Liver (tissue), 7 donors: ENCODE measurements at regions not wholly inside any gene's neighbourhood (a gene's known extent, or its start where the extent isn't known, plus 50 kb on each side); places are given as distances from the start of the nearest gene placed in this dataset.

ENCODE experiments used
- DNase-seq: peaks from one replicate; pipeline ENCODE4 v3.0.0-alpha.2; 2017; ENCODE audit warnings: low spot score
- H3K27ac ChIP-seq, 2 donors: one replicate each; pipeline ENCODE4 v1.7.0; 2013; ENCODE audit warnings: inconsistent platforms in 2 of 2, low read length in 2 of 2, control low read depth in 1 of 2, low read depth in 1 of 2, mild to moderate bottlenecking in 1 of 2
- H3K27me3 ChIP-seq, 4 donors: one replicate each; pipeline versions ENCODE4 v1.6.1 to v1.7.0; 2013; ENCODE audit warnings: low read length in 3 of 4, inconsistent platforms in 1 of 4, mild to moderate bottlenecking in 1 of 4, moderate library complexity in 1 of 4; ENCODE audit not compliant: control insufficient read depth in 4 of 4, insufficient read depth in 4 of 4
- H3K36me3 ChIP-seq, 4 donors: one replicate each; pipeline versions ENCODE4 v1.6.1 to v1.7.0; 2013; ENCODE audit warnings: low read length in 3 of 4, mild to moderate bottlenecking in 3 of 4, low read depth in 1 of 4, moderate library complexity in 1 of 4; ENCODE audit not compliant: control insufficient read depth in 4 of 4, insufficient read depth in 3 of 4
- H3K4me1 ChIP-seq, 4 donors: one replicate each; pipeline versions ENCODE4 v1.6.1 to v1.7.0; 2013; ENCODE audit warnings: low read length in 3 of 4, mild to moderate bottlenecking in 3 of 4, moderate library complexity in 1 of 4; ENCODE audit not compliant: control insufficient read depth in 4 of 4, insufficient read depth in 4 of 4
- H3K4me3 ChIP-seq, 3 donors: one replicate each; pipeline versions ENCODE4 v1.6.1 to v1.7.0; 2013; ENCODE audit warnings: low read length in 3 of 3, control low read depth in 1 of 3, low read depth in 1 of 3, mild to moderate bottlenecking in 1 of 3
- H3K9ac ChIP-seq, 2 donors: one replicate each; pipeline ENCODE4 v1.7.0; 2013; ENCODE audit warnings: low read length in 2 of 2, mild to moderate bottlenecking in 2 of 2, moderate library complexity in 2 of 2, control low read depth in 1 of 2, low read depth in 1 of 2
- H3K9me3 ChIP-seq, 4 donors: one replicate each; pipeline versions ENCODE4 v1.6.1 to v1.7.0; 2013; ENCODE audit warnings: low read length in 3 of 4; ENCODE audit not compliant: control insufficient read depth in 4 of 4
- EGR1 ChIP-seq, 2 donors: IDR thresholded peaks; 2 replicates each; pipeline ENCODE4 v1.6.1; 2016 to 2018; ENCODE audit warnings: antibody characterized with exemption in 2 of 2, low read depth in 2 of 2
- FOXA1 ChIP-seq: IDR thresholded peaks from 2 replicates; pipeline ENCODE4 v1.6.1; 2016; ENCODE audit warnings: antibody characterized with exemption
- FOXA2 ChIP-seq: IDR thresholded peaks from 2 replicates; pipeline ENCODE4 v1.6.1; 2016; ENCODE audit warnings: antibody characterized with exemption
- GABPA ChIP-seq, 2 donors: IDR thresholded peaks in 1 of 2; conservative IDR thresholded peaks in 1 of 2; 2 replicates each; pipeline ENCODE4 v1.6.1; 2016; ENCODE audit warnings: antibody characterized with exemption in 2 of 2, mild to moderate bottlenecking in 1 of 2, moderate library complexity in 1 of 2
- HNF4A ChIP-seq, 2 donors: conservative IDR thresholded peaks; 2 replicates each; pipeline ENCODE4 v1.6.1; 2016; ENCODE audit warnings: antibody characterized with exemption in 2 of 2, mild to moderate bottlenecking in 2 of 2
- HNF4G ChIP-seq: IDR thresholded peaks from 2 replicates; pipeline ENCODE4 v1.6.1; 2016; ENCODE audit warnings: antibody characterized with exemption
- JUND ChIP-seq, 2 donors: IDR thresholded peaks; 2 replicates each; pipeline ENCODE4 v1.6.1; 2016; ENCODE audit warnings: antibody characterized with exemption in 2 of 2
- NR2F2 ChIP-seq: IDR thresholded peaks from 2 replicates; pipeline ENCODE4 v1.6.1; 2016; ENCODE audit warnings: antibody characterized with exemption
- RAD21 ChIP-seq, 2 donors: IDR thresholded peaks; 2 replicates each; pipeline ENCODE4 v1.6.1; 2016; ENCODE audit warnings: antibody characterized with exemption in 2 of 2, mild to moderate bottlenecking in 2 of 2
- RXRA ChIP-seq, 2 donors: IDR thresholded peaks; 2 replicates each; pipeline ENCODE4 v1.6.1; 2017 to 2018; ENCODE audit warnings: antibody characterized with exemption in 2 of 2, mild to moderate bottlenecking in 1 of 2
- SP1 ChIP-seq: IDR thresholded peaks from 2 replicates; pipeline ENCODE4 v1.6.1; 2018; ENCODE audit warnings: antibody characterized with exemption, mild to moderate bottlenecking
- TAF1 ChIP-seq: conservative IDR thresholded peaks from 2 replicates; pipeline ENCODE4 v1.6.1; 2016; ENCODE audit warnings: antibody characterized with exemption, mild to moderate bottlenecking
- YY1 ChIP-seq: IDR thresholded peaks from 2 replicates; pipeline ENCODE4 v1.6.1; 2016; ENCODE audit warnings: antibody characterized with exemption, mild to moderate bottlenecking
- TF ChIP-seq, protein P1 (sequence below): IDR thresholded peaks from 2 replicates; pipeline ENCODE4 v1.6.1; 2016; ENCODE audit warnings: antibody characterized with exemption
- TF ChIP-seq, protein P2 (sequence below): fragments of 150-350 bp; IDR thresholded peaks from 2 replicates; pipeline ENCODE4 v1.5.1; 2017; ENCODE audit warnings: improper control_type of control experiment, low read depth, low read length; ENCODE audit not compliant: missing input control
- TF ChIP-seq, protein P3 (sequence below): IDR thresholded peaks from 2 replicates; pipeline ENCODE4 v1.6.1; 2016; ENCODE audit warnings: antibody characterized with exemption, mild to moderate bottlenecking
- TF ChIP-seq, protein P4 (sequence below): IDR thresholded peaks from 2 replicates; pipeline ENCODE4 v1.6.1; 2016; ENCODE audit warnings: antibody characterized with exemption
- TF ChIP-seq, protein P5 (sequence below): IDR thresholded peaks from 2 replicates; pipeline ENCODE4 v1.6.1; 2016; ENCODE audit warnings: antibody characterized with exemption
- donor health status: healthy.
- donor health status: healthy.
- donor health status: healthy.
- donor health status: healthy.

DNA sequence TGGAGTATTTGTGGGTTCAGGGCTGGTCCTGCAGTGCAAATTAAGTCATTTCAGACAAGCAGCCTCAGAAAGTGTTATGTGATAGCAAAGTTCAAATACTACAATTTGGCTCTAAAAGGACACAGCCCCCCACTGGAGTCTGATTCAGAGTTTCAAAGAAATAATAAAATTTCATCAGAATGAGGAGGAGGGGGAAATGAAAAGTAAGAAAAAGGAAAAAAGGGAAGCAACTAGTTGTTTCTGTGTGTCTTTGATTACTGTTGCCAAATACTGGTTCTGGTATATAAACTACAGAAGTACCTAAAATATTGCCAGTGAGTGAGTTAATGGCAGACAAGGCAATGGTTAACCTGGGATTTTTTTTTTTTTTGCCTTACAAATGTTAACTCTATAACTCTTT lies 773.9 kb downstream of the BCL11A start:
- H3K36me3 ChIP-seq, result no peaks in the 10 kb centered on the region
- H3K4me3 ChIP-seq, result no peak overlapping the region
- H3K9me3 ChIP-seq, result no peaks in the 10 kb centered on the region
- no peak overlapping the region for H3K27ac ChIP-seq
- no peak overlapping the region for H3K9ac ChIP-seq
- H3K27me3 ChIP-seq, result no peaks in the 10 kb centered on the region
- no peak for DNase-seq
- no peaks in the 10 kb centered on the region for H3K4me1 ChIP-seq
- TF ChIP-seq, protein P1, sequence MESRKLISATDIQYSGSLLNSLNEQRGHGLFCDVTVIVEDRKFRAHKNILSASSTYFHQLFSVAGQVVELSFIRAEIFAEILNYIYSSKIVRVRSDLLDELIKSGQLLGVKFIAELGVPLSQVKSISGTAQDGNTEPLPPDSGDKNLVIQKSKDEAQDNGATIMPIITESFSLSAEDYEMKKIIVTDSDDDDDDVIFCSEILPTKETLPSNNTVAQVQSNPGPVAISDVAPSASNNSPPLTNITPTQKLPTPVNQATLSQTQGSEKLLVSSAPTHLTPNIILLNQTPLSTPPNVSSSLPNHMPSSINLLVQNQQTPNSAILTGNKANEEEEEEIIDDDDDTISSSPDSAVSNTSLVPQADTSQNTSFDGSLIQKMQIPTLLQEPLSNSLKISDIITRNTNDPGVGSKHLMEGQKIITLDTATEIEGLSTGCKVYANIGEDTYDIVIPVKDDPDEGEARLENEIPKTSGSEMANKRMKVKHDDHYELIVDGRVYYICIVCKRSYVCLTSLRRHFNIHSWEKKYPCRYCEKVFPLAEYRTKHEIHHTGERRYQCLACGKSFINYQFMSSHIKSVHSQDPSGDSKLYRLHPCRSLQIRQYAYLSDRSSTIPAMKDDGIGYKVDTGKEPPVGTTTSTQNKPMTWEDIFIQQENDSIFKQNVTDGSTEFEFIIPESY, result no peak
- no peak for TF ChIP-seq HNF4G
- no peak for TF ChIP-seq SP1
- no peak for TF ChIP-seq TAF1
- TF ChIP-seq, protein P2, sequence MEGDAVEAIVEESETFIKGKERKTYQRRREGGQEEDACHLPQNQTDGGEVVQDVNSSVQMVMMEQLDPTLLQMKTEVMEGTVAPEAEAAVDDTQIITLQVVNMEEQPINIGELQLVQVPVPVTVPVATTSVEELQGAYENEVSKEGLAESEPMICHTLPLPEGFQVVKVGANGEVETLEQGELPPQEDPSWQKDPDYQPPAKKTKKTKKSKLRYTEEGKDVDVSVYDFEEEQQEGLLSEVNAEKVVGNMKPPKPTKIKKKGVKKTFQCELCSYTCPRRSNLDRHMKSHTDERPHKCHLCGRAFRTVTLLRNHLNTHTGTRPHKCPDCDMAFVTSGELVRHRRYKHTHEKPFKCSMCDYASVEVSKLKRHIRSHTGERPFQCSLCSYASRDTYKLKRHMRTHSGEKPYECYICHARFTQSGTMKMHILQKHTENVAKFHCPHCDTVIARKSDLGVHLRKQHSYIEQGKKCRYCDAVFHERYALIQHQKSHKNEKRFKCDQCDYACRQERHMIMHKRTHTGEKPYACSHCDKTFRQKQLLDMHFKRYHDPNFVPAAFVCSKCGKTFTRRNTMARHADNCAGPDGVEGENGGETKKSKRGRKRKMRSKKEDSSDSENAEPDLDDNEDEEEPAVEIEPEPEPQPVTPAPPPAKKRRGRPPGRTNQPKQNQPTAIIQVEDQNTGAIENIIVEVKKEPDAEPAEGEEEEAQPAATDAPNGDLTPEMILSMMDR, result no peak
- no peak for TF ChIP-seq FOXA2
- no peak for TF ChIP-seq NR2F2
- no peak for TF ChIP-seq JUND (IDR thresholded peaks at IDR 0.05)
- TF ChIP-seq, protein P3, sequence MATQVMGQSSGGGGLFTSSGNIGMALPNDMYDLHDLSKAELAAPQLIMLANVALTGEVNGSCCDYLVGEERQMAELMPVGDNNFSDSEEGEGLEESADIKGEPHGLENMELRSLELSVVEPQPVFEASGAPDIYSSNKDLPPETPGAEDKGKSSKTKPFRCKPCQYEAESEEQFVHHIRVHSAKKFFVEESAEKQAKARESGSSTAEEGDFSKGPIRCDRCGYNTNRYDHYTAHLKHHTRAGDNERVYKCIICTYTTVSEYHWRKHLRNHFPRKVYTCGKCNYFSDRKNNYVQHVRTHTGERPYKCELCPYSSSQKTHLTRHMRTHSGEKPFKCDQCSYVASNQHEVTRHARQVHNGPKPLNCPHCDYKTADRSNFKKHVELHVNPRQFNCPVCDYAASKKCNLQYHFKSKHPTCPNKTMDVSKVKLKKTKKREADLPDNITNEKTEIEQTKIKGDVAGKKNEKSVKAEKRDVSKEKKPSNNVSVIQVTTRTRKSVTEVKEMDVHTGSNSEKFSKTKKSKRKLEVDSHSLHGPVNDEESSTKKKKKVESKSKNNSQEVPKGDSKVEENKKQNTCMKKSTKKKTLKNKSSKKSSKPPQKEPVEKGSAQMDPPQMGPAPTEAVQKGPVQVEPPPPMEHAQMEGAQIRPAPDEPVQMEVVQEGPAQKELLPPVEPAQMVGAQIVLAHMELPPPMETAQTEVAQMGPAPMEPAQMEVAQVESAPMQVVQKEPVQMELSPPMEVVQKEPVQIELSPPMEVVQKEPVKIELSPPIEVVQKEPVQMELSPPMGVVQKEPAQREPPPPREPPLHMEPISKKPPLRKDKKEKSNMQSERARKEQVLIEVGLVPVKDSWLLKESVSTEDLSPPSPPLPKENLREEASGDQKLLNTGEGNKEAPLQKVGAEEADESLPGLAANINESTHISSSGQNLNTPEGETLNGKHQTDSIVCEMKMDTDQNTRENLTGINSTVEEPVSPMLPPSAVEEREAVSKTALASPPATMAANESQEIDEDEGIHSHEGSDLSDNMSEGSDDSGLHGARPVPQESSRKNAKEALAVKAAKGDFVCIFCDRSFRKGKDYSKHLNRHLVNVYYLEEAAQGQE, result no peak
- no peak for TF ChIP-seq EGR1 (IDR thresholded peaks at IDR 0.05; ENCODE audit: low read depth in 2 of 2)
- no peak for TF ChIP-seq YY1
- TF ChIP-seq HNF4A (conservative IDR thresholded peaks at IDR 0.05), result no peak
- TF ChIP-seq RAD21 (IDR thresholded peaks at IDR 0.05), result no peak
- TF ChIP-seq, protein P4, sequence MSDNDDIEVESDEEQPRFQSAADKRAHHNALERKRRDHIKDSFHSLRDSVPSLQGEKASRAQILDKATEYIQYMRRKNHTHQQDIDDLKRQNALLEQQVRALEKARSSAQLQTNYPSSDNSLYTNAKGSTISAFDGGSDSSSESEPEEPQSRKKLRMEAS, result no peak
- no peak for TF ChIP-seq RXRA (IDR thresholded peaks at IDR 0.05)
- TF ChIP-seq FOXA1, result no peak
- TF ChIP-seq, protein P5, sequence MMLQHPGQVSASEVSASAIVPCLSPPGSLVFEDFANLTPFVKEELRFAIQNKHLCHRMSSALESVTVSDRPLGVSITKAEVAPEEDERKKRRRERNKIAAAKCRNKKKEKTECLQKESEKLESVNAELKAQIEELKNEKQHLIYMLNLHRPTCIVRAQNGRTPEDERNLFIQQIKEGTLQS, result no peak
- TF ChIP-seq GABPA (IDR thresholded peaks at IDR 0.05 in 1 of 2, conservative IDR thresholded peaks at IDR 0.05 in 1 of 2), result no peak
